Upper lobe of left lung (tissue), 4 donors: ENCODE measurements at regions not wholly inside any gene's neighbourhood (a gene's known extent, or its start where the extent isn't known, plus 50 kb on each side); places are given as distances from the start of the nearest gene placed in this dataset.

Experiments
- EP300 ChIP-seq, 4 donors: sonication (generic); formaldehyde crosslinking; IDR thresholded peaks; one replicate each; pipeline ENCODE4 v1.5.1; 2017; ENCODE audit warnings: antibody characterized with exemption in 4 of 4, control low read depth in 2 of 4
- POLR2A ChIP-seq, 4 donors: fragments of 450-650 bp; IDR thresholded peaks; one replicate each; pipeline ENCODE4 v1.5.1; 2016 to 2017; ENCODE audit warnings: antibody characterized with exemption in 4 of 4, mild to moderate bottlenecking in 2 of 4
- TF ChIP-seq, protein P1 (sequence below), 6 experiments: fragments of 450-650 bp in 4 of 6; fragments of 200-600 bp in 2 of 6; sonication (generic) in 2 of 6; IDR thresholded peaks; one replicate each; pipeline ENCODE4 v1.5.1; 2016 to 2019; ENCODE audit warnings: antibody characterized with exemption in 6 of 6

DNA sequence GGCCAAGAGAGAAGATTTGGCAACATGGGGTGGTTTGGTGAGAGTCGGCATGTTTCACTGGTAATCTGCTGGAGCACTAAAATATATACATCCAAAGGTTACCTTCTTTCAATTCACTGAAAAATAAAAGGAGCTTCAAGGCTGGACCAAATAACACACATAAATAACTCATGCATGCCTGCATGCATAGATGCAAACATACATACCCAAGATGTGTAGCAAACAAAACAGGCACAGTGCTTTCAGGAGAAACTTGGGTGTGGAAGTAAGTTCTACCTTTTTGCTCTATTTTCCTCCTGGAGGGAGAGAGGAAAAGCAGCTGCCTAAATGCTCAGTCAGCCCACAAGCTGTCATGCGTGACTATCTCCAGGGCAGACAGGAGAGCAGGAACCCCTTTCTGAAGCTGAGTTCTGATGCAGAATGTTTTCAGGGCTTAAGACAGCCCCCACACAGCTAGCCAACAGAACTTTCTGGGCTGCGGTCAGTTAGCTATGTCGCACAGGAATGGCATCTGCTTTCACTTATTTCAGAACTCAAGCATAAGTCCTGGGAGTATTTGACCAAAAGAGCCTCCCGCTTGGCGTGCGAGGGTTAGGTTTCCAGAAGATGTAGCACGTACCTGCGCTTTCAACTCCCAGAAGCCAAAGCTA, 166.2 kb downstream of the TOMM20 start:
- TF ChIP-seq, protein P1, sequence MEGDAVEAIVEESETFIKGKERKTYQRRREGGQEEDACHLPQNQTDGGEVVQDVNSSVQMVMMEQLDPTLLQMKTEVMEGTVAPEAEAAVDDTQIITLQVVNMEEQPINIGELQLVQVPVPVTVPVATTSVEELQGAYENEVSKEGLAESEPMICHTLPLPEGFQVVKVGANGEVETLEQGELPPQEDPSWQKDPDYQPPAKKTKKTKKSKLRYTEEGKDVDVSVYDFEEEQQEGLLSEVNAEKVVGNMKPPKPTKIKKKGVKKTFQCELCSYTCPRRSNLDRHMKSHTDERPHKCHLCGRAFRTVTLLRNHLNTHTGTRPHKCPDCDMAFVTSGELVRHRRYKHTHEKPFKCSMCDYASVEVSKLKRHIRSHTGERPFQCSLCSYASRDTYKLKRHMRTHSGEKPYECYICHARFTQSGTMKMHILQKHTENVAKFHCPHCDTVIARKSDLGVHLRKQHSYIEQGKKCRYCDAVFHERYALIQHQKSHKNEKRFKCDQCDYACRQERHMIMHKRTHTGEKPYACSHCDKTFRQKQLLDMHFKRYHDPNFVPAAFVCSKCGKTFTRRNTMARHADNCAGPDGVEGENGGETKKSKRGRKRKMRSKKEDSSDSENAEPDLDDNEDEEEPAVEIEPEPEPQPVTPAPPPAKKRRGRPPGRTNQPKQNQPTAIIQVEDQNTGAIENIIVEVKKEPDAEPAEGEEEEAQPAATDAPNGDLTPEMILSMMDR (IDR thresholded peaks at IDR 0.05): no peak
- TF ChIP-seq POLR2A (IDR thresholded peaks at IDR 0.05) (no peak), EP300 (IDR thresholded peaks at IDR 0.05) (peak in 1 of 4 donors; percentile 12)
